Aorta (tissue), 5 donors: ENCODE measurements at regions not wholly inside any gene's neighbourhood (a gene's known extent, or its start where the extent isn't known, plus 50 kb on each side); places are given as distances from the start of the nearest gene placed in this dataset.

Experiments
- ATAC-seq: fragments of 200-7000 bp; cut with Tn5 transposase; one replicate; pipeline ENCODE4 v1.9.1; 2022; ENCODE audit warnings: moderate library complexity; ENCODE audit not compliant: low FRiP score
- DNase-seq, 2 donors: peaks; one replicate each; pipeline ENCODE4 v3.0.0-alpha.2; 2020
- H3K27ac ChIP-seq, 2 donors: one replicate each; pipeline ENCODE4 v1.5.1; 2013; ENCODE audit warnings: low read length in 2 of 2, mild to moderate bottlenecking in 2 of 2, moderate library complexity in 2 of 2, control low read depth in 1 of 2, inconsistent platforms in 1 of 2, low read depth in 1 of 2
- H3K27me3 ChIP-seq, 2 donors: one replicate each; pipeline ENCODE4 v1.6.1; 2013; ENCODE audit warnings: control low read depth in 1 of 2, low read length in 1 of 2, mild to moderate bottlenecking in 1 of 2, moderate library complexity in 1 of 2; ENCODE audit not compliant: insufficient read depth in 2 of 2, control insufficient read depth in 1 of 2
- H3K36me3 ChIP-seq, 2 donors: one replicate each; pipeline ENCODE4 v1.6.1; 2013; ENCODE audit warnings: control low read depth in 1 of 2, low read length in 1 of 2, mild to moderate bottlenecking in 1 of 2; ENCODE audit not compliant: insufficient read depth in 2 of 2, control insufficient read depth in 1 of 2
- H3K4me1 ChIP-seq, 2 donors: one replicate each; pipeline ENCODE4 v1.6.1; 2013; ENCODE audit warnings: low read length in 2 of 2, control low read depth in 1 of 2, mild to moderate bottlenecking in 1 of 2, moderate library complexity in 1 of 2; ENCODE audit not compliant: insufficient read depth in 2 of 2, control insufficient read depth in 1 of 2
- H3K4me3 ChIP-seq, 2 donors: one replicate each; pipeline ENCODE4 v1.5.1; 2013; ENCODE audit warnings: low read length in 2 of 2, control low read depth in 1 of 2, mild to moderate bottlenecking in 1 of 2
- H3K9me3 ChIP-seq: one replicate; pipeline ENCODE4 v1.6.1; 2013; ENCODE audit warnings: mild to moderate bottlenecking, low read length; ENCODE audit not compliant: control insufficient read depth
- WGBS, 2 donors: extraction: QIAGEN DNeasy Blood & Tissue Kit; methylation state at CpG; one replicate each; pipeline ENCODE4 v1.1.7; 2013; 5-methylcytosine and 5-hydroxymethylcytosine counted together
- intact Hi-C, 2 donors: fragments of 100-400 bp; cut with DNase I; formaldehyde crosslinking; loops; one replicate each; pipeline versions ENCODE4 v1.14.2 to v1.15.0; 2022
- donor health status: healthy with polysubstance abuse.
- donor health status: Bipolar disorder and iron deficiency.
- donor health status: DM: no; HTN: no; CAD: no.
- donor health status: DM: no; HTN: no; CAD: no.
- donor health status: DM: yes; HTN: yes; CAD: no.

GRCh38 chr10:28949005-28950004 is 272.0 kb downstream of the BAMBI start:
- no peaks in the 10 kb centered on the region for H3K36me3 ChIP-seq
- ATAC-seq = no peak
- no peak for DNase-seq
- no peaks in the 10 kb centered on the region for H3K27me3 ChIP-seq
- H3K9me3 ChIP-seq = no peaks in the 10 kb centered on the region
- H3K27ac ChIP-seq = no peak overlapping the region
- intact Hi-C loops = no loop called here
- no peaks in the 10 kb centered on the region for H3K4me1 ChIP-seq
- H3K4me3 ChIP-seq = no peak overlapping the region
- 96 to 97% methylated on average over 8 of the region's 8 CpGs for WGBS, 2 donors

- Histone ChIP-seq H3K9me3 (no peaks in the 10 kb centered on the region), H3K4me1 (no peaks in the 10 kb centered on the region), H3K27me3 (no peaks in the 10 kb centered on the region), H3K36me3 (no peaks in the 10 kb centered on the region), H3K4me3 (no peak overlapping the region), H3K27ac (no peak overlapping the region)
- DNase-seq (no peak), ATAC-seq (no peak)
- 89 to 94% methylated on average over 6 of the region's 6 CpGs for WGBS, 2 donors
- intact Hi-C loops = no loop called here
These were observed 274.2 kb downstream of the BAMBI start for GRCh38 chr10:28951484-28951883.

GRCh38 chr10:28952523-28952922 is 275.2 kb downstream of the BAMBI start:
- ATAC-seq = no peak
- Histone ChIP-seq H3K27ac (no peak overlapping the region), H3K9me3 (no peaks in the 10 kb centered on the region), H3K4me1 (no peaks in the 10 kb centered on the region), H3K27me3 (no peaks in the 10 kb centered on the region), H3K36me3 (no peaks in the 10 kb centered on the region), H3K4me3 (no peak overlapping the region)
- intact Hi-C loops = no loop called here
- DNase-seq = no peak

DNA sequence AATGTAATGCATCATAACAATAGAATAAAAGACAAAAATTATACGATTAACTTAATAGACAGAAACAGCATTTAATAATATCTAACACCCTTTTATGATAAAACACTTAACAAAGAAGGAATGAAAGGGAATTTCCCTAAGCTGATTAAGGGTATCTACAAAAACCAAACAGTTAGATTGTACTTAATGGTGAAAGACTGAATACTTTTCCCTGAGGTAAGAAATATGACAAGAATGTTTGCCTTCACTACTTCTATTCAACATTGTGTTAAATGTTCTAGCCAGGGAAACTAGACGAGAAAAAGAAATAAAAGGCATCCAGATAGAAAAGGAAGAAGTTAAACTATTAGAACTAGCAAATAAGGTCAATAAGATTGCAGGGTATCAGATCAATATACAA is 276.9 kb downstream of the BAMBI start:
- ATAC-seq (no peak), DNase-seq (no peak)
- Histone ChIP-seq H3K27me3 (no peaks in the 10 kb centered on the region), H3K9me3 (no peaks in the 10 kb centered on the region), H3K4me3 (no peak overlapping the region), H3K4me1 (no peaks in the 10 kb centered on the region), H3K27ac (no peak overlapping the region), H3K36me3 (no peaks in the 10 kb centered on the region)
- 28 to 34% methylated on average over 2 of the region's 2 CpGs for WGBS, 2 donors
- intact Hi-C loops = no loop called here

DNA sequence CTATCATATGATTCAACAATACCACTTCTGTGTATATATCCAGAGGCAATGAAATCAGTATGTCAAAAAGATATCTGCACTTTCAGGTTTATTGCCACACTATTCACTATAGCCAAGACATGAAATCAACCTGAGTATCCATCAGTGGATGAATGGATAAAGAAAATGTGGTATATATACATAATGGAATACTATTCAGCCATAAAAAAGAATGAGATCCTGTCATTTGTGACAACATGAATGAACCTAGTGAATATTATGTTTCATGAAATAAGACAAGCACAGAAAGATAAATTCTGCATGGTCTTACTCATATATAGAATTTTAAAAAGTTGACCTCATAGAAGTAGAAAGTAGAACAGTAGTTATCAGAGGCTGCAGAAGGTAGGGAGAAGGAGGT is 281.1 kb downstream of the BAMBI start:
- no peak for DNase-seq
- no peak overlapping the region for H3K4me3 ChIP-seq
- H3K4me1 ChIP-seq = peaks cover 0 to 9% of the 10 kb centered on the region in 2 donors
- no peak overlapping the region for H3K27ac ChIP-seq
- intact Hi-C loops = no loop called here
- no peaks in the 10 kb centered on the region for H3K9me3 ChIP-seq
- H3K27me3 ChIP-seq = no peaks in the 10 kb centered on the region
- no peak for ATAC-seq
- no peaks in the 10 kb centered on the region for H3K36me3 ChIP-seq

DNA sequence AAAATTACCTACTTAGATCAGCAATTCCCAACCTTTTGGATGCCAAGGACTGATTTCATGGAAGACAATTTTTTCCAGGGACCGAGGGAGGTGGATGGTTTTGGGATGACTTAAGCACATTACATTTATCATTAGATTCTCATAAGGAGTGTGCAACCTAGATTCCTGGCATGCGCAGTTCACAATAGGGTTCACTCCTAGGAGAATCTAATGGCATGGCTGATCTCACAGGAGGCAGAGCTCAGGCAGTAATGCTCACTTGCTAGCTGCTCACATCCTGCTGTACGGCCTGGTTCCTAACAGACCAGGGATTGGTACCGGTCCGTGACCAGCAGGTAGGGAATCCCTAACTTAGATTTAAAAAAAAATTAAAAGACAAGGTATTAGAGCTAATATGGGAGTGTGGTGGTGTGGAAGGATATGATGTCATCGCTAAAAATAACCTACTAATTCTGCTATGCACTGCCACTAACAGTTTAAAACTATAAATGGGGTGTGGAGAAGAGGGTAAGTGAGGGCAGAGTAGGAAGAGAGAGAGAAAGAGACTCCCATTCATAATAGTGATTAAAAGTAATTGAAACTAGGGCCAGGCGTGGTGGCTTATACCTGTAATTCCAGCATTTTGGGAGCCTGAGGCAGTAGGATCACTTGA is 282.7 kb downstream of the BAMBI start:
- Histone ChIP-seq H3K27ac (no peak overlapping the region), H3K36me3 (no peaks in the 10 kb centered on the region), H3K27me3 (peaks cover 0 to 1% of the 10 kb centered on the region in 2 donors), H3K4me3 (no peak overlapping the region), H3K4me1 (peaks cover 0 to 9% of the 10 kb centered on the region in 2 donors), H3K9me3 (no peaks in the 10 kb centered on the region)
- WGBS, 2 donors = 70 to 75% methylated on average over 7 of the region's 7 CpGs
- intact Hi-C loops = no loop called here
- ATAC-seq (no peak), DNase-seq (no peak)

DNA sequence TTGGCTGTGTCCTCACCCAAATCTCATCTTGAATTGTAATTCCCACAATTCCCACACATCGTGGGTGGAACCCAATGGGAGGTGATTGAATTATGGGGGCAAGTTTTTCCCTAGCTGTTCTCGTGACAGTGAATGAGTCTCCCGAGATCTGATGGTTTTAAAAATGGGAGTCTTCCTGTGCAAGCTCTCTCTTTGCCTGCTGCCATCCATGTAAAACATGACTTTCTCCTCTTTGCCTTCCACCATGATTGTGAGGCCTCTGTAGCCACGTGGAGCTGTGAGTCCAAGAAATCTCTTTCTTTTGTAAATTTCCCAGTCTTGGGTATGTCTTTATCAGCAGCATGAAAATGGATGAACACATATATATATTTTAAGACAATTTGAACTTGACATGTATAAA is 285.4 kb downstream of the BAMBI start:
- peaks cover 0 to 1% of the 10 kb centered on the region in 2 donors for H3K27me3 ChIP-seq
- no peak overlapping the region for H3K4me3 ChIP-seq
- no peak overlapping the region for H3K27ac ChIP-seq
- no peaks in the 10 kb centered on the region for H3K9me3 ChIP-seq
- DNase-seq (no peak), ATAC-seq (no peak)
- WGBS, 2 donors = 92 to 95% methylated on average over 4 of the region's 4 CpGs
- H3K4me1 ChIP-seq = peaks cover 0 to 9% of the 10 kb centered on the region in 2 donors
- intact Hi-C loops = no loop called here
- H3K36me3 ChIP-seq = no peaks in the 10 kb centered on the region

DNA sequence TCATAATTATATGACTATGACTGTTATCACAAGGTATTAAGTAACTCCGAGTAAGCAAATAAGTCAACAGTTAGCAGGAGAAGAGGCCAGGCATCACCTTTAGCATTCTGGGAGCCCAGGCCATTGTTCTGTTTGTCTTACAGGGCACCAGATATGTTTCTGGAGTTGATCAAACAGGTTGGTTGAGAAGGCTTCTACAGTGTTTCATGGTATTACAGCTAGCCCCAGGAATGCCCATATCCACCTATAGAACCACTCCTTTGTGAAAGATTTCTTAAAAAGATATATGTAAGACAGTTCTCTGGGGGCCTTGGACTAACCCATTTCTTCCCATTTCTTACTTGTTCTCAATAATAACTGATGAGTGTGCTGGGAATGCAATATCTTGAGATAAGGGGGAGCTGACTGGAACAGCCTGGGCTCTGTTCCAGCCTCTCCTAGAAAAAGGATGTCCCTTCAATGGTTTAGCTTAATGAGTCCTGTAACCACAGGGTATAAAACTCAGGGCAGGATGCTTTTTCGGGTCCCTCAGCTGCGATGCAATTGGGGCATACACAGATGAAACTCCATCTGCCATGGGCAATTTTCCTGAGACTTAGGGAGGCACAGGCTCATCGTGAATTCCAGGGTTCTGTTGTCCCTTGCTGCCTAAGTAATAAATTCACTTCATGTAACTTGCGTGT is 286.4 kb downstream of the BAMBI start:
- DNase-seq (no peak), ATAC-seq (no peak)
- Histone ChIP-seq H3K27ac (no peak overlapping the region), H3K9me3 (no peaks in the 10 kb centered on the region), H3K27me3 (peaks cover 0 to 1% of the 10 kb centered on the region in 2 donors), H3K4me3 (no peak overlapping the region), H3K4me1 (peaks cover 0 to 9% of the 10 kb centered on the region in 2 donors), H3K36me3 (no peaks in the 10 kb centered on the region)
- WGBS, 2 donors = 94% methylated on average over 5 of the region's 5 CpGs
- intact Hi-C loops = no loop called here
